GM12878 (cell line): ENCODE measurements at regions not wholly inside any gene's neighbourhood (a gene's known extent, or its start where the extent isn't known, plus 50 kb on each side); places are given as distances from the start of the nearest gene placed in this dataset.

Experiments used
- ATAC-seq: fragments of 200-7000 bp; cut with Tn5 transposase; 3 replicates; pipeline ENCODE4 v1.9.1; 2020; ENCODE audit warnings: mild to moderate bottlenecking, moderate library complexity
- BruUV-seq: library from RNA; stranded (reverse); fragments of 400-500 nt; replicated peaks from 2 replicates; lab custom pipeline; 2021; lab: Mats Ljungman, UMichigan
- CTCF ChIA-PET: fragments of 300-600 bp; sonication (Branson Sonifier 250); formaldehyde crosslinking; extraction: SDS; loops from one replicate; lab custom pipeline; 2021; ENCODE audit warnings: inconsistent platforms; lab: Yijun Ruan, JAX
- POLR2A ChIA-PET: fragments of 350-600 bp; formaldehyde crosslinking; extraction: SDS; loops from one replicate; lab custom pipeline; 2021; ENCODE audit warnings: inconsistent platforms; lab: Charles Lee
- RAD21 ChIA-PET: fragments of 300-600 bp; sonication (Branson Sonifier 250); formaldehyde crosslinking; loops from one replicate; lab custom pipeline; 2023; ENCODE audit warnings: antibody characterized with exemption; ENCODE audit not compliant: unreplicated experiment; lab: Charles Lee
- SMC1A ChIA-PET: fragments of 300-600 bp; sonication (Branson Sonifier 250); formaldehyde crosslinking; loops from one replicate; lab custom pipeline; 2023; ENCODE audit not compliant: unreplicated experiment, uncharacterized antibody; lab: Charles Lee
- DNase-seq: peaks from one replicate; pipeline ENCODE4 v3.0.0-alpha.2; 2011; ENCODE audit warnings: low read depth, low spot score
- FAIRE-seq: peaks from 3 replicates; lab custom pipeline; 2011; peaks lifted over from hg19 to GRCh38; lab: Jason Lieb, UNC
- H2AFZ ChIP-seq: 2 replicates; pipeline ENCODE4 v1.6.0; 2011; ENCODE audit warnings: low read depth, low read length, control low read depth; ENCODE audit not compliant: control insufficient read depth
- H3K27ac ChIP-seq: 2 replicates; pipeline ENCODE4 v1.5.1; 2011; ENCODE audit warnings: control low read depth; ENCODE audit not compliant: control insufficient read depth, insufficient read depth
- H3K27me3 ChIP-seq, 2 experiments: replicated peaks in 1 of 2; 2 replicates each; pipeline versions ENCODE4 v1.6.0 to v1.6.1; 2011; ENCODE audit warnings: low read length in 1 of 2; ENCODE audit not compliant: control insufficient read depth in 2 of 2, insufficient read depth in 2 of 2
- H3K36me3 ChIP-seq, 2 experiments: 2 replicates each; pipeline ENCODE4 v1.5.1; 2011; ENCODE audit warnings: low read length in 1 of 2; ENCODE audit not compliant: control insufficient read depth in 2 of 2, insufficient read depth in 2 of 2
- H3K4me1 ChIP-seq: 2 replicates; pipeline ENCODE4 v1.6.1; 2011; ENCODE audit warnings: mild to moderate bottlenecking, low read length, moderate library complexity, mixed read lengths; ENCODE audit not compliant: control insufficient read depth, insufficient read depth
- H3K4me2 ChIP-seq: 2 replicates; pipeline ENCODE4 v1.6.0; 2011; ENCODE audit warnings: control low read depth; ENCODE audit not compliant: control insufficient read depth, insufficient read depth
- H3K4me3 ChIP-seq: fragments of 200-600 bp; sonication (generic); 2 replicates; pipeline ENCODE4 v1.5.1; 2016
- H3K79me2 ChIP-seq: 2 replicates; pipeline ENCODE4 v1.6.0; 2011; ENCODE audit warnings: low read length; ENCODE audit not compliant: control insufficient read depth, insufficient read depth
- H3K9ac ChIP-seq: 2 replicates; pipeline ENCODE4 v1.8.0; 2011; ENCODE audit warnings: low read length, control low read depth, mixed read lengths; ENCODE audit not compliant: control insufficient read depth, insufficient read depth
- H3K9me3 ChIP-seq: replicated peaks from 3 replicates; pipeline ENCODE4 v1.5.1; 2011; ENCODE audit warnings: mild to moderate bottlenecking, low read length; ENCODE audit not compliant: control insufficient read depth, insufficient read depth
- H4K20me1 ChIP-seq: 2 replicates; pipeline ENCODE4 v1.6.0; 2011; ENCODE audit not compliant: control insufficient read depth, insufficient read depth
- CEBPB ChIP-seq, 2 experiments: fragments of 150-350 bp in 1 of 2; IDR thresholded peaks; 2 replicates each; pipeline ENCODE4 v1.6.1; 2012 to 2014; ENCODE audit warnings: low read depth in 2 of 2, low read length in 2 of 2, borderline replicate concordance in 1 of 2, inconsistent platforms in 1 of 2
- CHD1 ChIP-seq: IDR thresholded peaks from 2 replicates; pipeline ENCODE4 v1.6.1; 2012; ENCODE audit warnings: low read depth, low read length, improper control_type of control experiment
- GABPA ChIP-seq: IDR thresholded peaks from 2 replicates; pipeline ENCODE4 v1.6.1; 2014; ENCODE audit warnings: antibody characterized with exemption, low read depth, mild to moderate bottlenecking, inconsistent platforms
- PAX5 ChIP-seq: IDR thresholded peaks from 2 replicates; pipeline ENCODE4 v1.6.1; 2011; ENCODE audit warnings: low read depth, low read length, borderline replicate concordance
- SIN3A ChIP-seq: IDR thresholded peaks from 2 replicates; pipeline ENCODE4 v1.6.1; 2012; ENCODE audit warnings: low read depth, low read length, improper control_type of control experiment
- SPI1 ChIP-seq: IDR thresholded peaks from 2 replicates; pipeline ENCODE4 v1.6.1; 2011; ENCODE audit warnings: low read depth, mild to moderate bottlenecking, low read length, moderate library complexity, borderline replicate concordance; ENCODE audit not compliant: insufficient read depth
- SREBF2 ChIP-seq: IDR thresholded peaks from 2 replicates; pipeline ENCODE4 v1.6.1; 2012; ENCODE audit warnings: mild to moderate bottlenecking, low read length
- WGBS: methylation state at CpG from one replicate; pipeline ENCODE4 v1.1.6; 2016; ENCODE audit warnings: low lambda C conversion rate; ENCODE audit not compliant: insufficient replicate concordance, insufficient coverage; ENCODE audit errors: missing lambda C conversion rate; 5-methylcytosine and 5-hydroxymethylcytosine counted together
- in situ Hi-C: fragments of 300-500 bp; cut with MboI; formaldehyde crosslinking; loops from 9 replicates; pipeline ENCODE4 v1.14.3; 2018; ENCODE audit warnings: mixed read lengths
- intact Hi-C: fragments of 100-400 bp; cut with micrococcal nuclease; formaldehyde crosslinking; loops from one replicate; pipeline ENCODE4 v1.14.2; 2022; ENCODE audit not compliant: unreplicated experiment
- TF ChIP-seq, protein P1 (sequence below): fragments of 450-650 bp; IDR thresholded peaks from 2 replicates; pipeline ENCODE4 v1.6.1; 2017; ENCODE audit warnings: mild to moderate bottlenecking
- TF ChIP-seq, protein P2 (sequence below): fragments of 450-650 bp; IDR thresholded peaks from 2 replicates; pipeline ENCODE4 v1.6.1; 2018; ENCODE audit warnings: mild to moderate bottlenecking, low read depth, moderate library complexity; ENCODE audit not compliant: partially characterized antibody
- TF ChIP-seq, protein P3 (sequence below): fragments of 450-650 bp; formaldehyde crosslinking; IDR thresholded peaks from 2 replicates; pipeline ENCODE4 v1.4.0; 2022; ENCODE audit warnings: mild to moderate bottlenecking, moderate library complexity

DNA sequence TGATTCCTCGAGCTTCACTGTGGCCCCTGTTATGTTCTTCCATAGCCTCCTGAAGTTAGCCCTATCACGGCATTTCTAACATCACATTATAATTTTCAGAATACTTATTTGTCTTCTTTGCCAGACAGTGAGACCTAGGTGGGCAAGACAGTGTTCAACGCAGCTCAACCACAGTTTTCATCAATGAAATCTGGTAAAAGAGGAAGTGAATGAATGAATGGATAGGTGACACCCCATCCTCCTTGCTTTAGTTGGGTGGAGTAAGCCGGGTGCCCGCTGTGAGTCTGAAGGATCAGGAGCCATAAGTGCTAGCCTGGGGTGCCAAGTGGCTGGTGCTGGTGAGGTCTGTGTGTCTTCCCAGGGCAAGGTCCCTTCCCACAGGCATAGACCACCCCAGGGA lies 60.2 kb upstream of the MTNR1B start:
- Histone ChIP-seq H3K79me2 (no peaks in the 10 kb centered on the region), H3K36me3 (no peaks in the 10 kb centered on the region), H3K4me2 (no peak overlapping the region), H3K4me1 (no peaks in the 10 kb centered on the region), H3K9ac (no peak overlapping the region), H3K27me3 (no peaks in the 10 kb centered on the region; a peak in 1 of 4 replicates), H3K4me3 (no peak overlapping the region), H2AFZ (no peak overlapping the region), H3K27ac (no peak overlapping the region), H3K9me3 (no peaks in the 10 kb centered on the region), H4K20me1 (no peaks in the 10 kb centered on the region)
- WGBS = 28% methylated on average over 5 of the region's 5 CpGs
- ChIA-PET CTCF (no interaction called here), SMC1A (no interaction called here), POLR2A (no interaction called here), RAD21 (no interaction called here)
- in situ Hi-C loops (no loop called here), intact Hi-C loops (no loop called here)
- no TSS peak for BruUV-seq
- FAIRE-seq (no peak), ATAC-seq (no peak), DNase-seq (no peak)
- no peak for TF ChIP-seq CEBPB (IDR thresholded peaks at IDR 0.05; ENCODE audit: borderline replicate concordance in 1 of 2, low read depth in 2 of 2, low read length in 2 of 2)
- peak; percentile 45; the same call in 1 of the 2 replicates for TF ChIP-seq SPI1

DNA sequence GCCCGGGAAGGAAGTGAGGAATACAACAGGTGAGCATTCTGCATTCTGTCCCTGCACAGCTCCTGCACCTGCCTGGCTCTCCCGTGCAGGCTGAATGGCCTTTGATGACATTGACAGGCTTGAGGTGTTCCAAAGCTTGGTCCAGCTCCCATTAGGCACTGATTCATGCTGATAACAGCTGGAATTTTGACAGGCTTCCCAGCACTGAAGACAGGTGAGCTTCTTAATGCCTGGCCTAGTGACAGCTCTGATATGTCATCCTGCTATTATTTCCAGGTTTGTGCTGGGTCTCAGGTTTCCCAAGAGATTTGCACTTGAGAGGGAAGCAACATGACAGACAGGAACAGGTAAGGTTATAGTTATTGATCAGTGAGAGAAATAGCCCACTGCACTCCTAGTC lies 58.0 kb upstream of the MTNR1B start:
- Histone ChIP-seq H3K27me3 (no peaks in the 10 kb centered on the region; a peak in 1 of 4 replicates), H4K20me1 (no peaks in the 10 kb centered on the region), H3K27ac (no peak overlapping the region), H2AFZ (no peak overlapping the region), H3K9me3 (no peaks in the 10 kb centered on the region), H3K9ac (no peak overlapping the region), H3K36me3 (no peaks in the 10 kb centered on the region), H3K4me2 (no peak overlapping the region), H3K4me3 (no peak overlapping the region), H3K4me1 (no peaks in the 10 kb centered on the region), H3K79me2 (no peaks in the 10 kb centered on the region)
- SMC1A ChIA-PET = no interaction called here
- intact Hi-C loops = no loop called here
- FAIRE-seq (no peak), DNase-seq (no peak), ATAC-seq (no peak)
- in situ Hi-C loops = no loop called here
- CTCF ChIA-PET = no interaction called here
- RAD21 ChIA-PET = no interaction called here
- POLR2A ChIA-PET = no interaction called here
- WGBS = 0% methylated on average over 2 of the region's 2 CpGs
- no TSS peak for BruUV-seq
- TF ChIP-seq GABPA (no peak), PAX5 (no peak), CHD1 (no peak), SREBF2 (no peak), SIN3A (no peak)
- TF ChIP-seq, protein P1, sequence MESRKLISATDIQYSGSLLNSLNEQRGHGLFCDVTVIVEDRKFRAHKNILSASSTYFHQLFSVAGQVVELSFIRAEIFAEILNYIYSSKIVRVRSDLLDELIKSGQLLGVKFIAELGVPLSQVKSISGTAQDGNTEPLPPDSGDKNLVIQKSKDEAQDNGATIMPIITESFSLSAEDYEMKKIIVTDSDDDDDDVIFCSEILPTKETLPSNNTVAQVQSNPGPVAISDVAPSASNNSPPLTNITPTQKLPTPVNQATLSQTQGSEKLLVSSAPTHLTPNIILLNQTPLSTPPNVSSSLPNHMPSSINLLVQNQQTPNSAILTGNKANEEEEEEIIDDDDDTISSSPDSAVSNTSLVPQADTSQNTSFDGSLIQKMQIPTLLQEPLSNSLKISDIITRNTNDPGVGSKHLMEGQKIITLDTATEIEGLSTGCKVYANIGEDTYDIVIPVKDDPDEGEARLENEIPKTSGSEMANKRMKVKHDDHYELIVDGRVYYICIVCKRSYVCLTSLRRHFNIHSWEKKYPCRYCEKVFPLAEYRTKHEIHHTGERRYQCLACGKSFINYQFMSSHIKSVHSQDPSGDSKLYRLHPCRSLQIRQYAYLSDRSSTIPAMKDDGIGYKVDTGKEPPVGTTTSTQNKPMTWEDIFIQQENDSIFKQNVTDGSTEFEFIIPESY = no peak
- TF ChIP-seq, protein P2, sequence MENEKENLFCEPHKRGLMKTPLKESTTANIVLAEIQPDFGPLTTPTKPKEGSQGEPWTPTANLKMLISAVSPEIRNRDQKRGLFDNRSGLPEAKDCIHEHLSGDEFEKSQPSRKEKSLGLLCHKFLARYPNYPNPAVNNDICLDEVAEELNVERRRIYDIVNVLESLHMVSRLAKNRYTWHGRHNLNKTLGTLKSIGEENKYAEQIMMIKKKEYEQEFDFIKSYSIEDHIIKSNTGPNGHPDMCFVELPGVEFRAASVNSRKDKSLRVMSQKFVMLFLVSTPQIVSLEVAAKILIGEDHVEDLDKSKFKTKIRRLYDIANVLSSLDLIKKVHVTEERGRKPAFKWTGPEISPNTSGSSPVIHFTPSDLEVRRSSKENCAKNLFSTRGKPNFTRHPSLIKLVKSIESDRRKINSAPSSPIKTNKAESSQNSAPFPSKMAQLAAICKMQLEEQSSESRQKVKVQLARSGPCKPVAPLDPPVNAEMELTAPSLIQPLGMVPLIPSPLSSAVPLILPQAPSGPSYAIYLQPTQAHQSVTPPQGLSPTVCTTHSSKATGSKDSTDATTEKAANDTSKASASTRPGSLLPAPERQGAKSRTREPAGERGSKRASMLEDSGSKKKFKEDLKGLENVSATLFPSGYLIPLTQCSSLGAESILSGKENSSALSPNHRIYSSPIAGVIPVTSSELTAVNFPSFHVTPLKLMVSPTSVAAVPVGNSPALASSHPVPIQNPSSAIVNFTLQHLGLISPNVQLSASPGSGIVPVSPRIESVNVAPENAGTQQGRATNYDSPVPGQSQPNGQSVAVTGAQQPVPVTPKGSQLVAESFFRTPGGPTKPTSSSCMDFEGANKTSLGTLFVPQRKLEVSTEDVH = no peak
- TF ChIP-seq, protein P3, sequence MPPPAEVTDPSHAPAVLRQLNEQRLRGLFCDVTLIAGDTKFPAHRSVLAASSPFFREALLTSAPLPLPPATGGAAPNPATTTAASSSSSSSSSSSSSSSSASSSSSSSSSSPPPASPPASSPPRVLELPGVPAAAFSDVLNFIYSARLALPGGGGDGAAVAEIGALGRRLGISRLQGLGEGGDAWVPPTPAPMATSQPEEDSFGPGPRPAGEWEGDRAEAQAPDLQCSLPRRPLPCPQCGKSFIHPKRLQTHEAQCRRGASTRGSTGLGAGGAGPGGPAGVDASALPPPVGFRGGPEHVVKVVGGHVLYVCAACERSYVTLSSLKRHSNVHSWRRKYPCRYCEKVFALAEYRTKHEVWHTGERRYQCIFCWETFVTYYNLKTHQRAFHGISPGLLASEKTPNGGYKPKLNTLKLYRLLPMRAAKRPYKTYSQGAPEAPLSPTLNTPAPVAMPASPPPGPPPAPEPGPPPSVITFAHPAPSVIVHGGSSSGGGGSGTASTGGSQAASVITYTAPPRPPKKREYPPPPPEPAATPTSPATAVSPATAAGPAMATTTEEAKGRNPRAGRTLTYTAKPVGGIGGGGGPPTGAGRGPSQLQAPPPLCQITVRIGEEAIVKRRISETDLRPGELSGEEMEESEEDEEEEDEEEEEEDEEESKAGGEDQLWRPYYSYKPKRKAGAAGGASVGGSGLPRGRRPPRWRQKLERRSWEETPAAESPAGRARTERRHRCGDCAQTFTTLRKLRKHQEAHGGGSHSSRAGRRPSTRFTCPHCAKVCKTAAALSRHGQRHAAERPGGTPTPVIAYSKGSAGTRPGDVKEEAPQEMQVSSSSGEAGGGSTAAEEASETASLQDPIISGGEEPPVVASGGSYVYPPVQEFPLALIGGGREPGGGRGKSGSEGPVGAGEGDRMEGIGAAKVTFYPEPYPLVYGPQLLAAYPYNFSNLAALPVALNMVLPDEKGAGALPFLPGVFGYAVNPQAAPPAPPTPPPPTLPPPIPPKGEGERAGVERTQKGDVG (CRISPR knock-in tag) = no peak
